HCT116 (cell line): ENCODE measurements at regions not wholly inside any gene's neighbourhood (a gene's known extent, or its start where the extent isn't known, plus 50 kb on each side); places are given as distances from the start of the nearest gene placed in this dataset.

Experiments used
- ATAC-seq: fragments of 200-7000 bp; cut with Tn5 transposase; 2 replicates; pipeline ENCODE4 v1.9.1; 2020; ENCODE audit warnings: mild to moderate bottlenecking, moderate library complexity
- BruUV-seq: library from RNA; stranded (reverse); fragments of 400-500 nt; replicated peaks from 2 replicates; lab custom pipeline; 2021; lab: Mats Ljungman, UMichigan
- CTCF ChIA-PET: fragments of 300-600 bp; sonication (Branson Sonifier 250); formaldehyde crosslinking; loops from one replicate; lab custom pipeline; 2021; ENCODE audit warnings: antibody characterized with exemption; lab: Charles Lee
- POLR2A ChIA-PET: fragments of 300-600, 350-600 bp; sonication (Branson Sonifier 250); formaldehyde crosslinking; loops from one replicate; lab custom pipeline; 2021; ENCODE audit warnings: antibody characterized with exemption; lab: Charles Lee
- RAD21 ChIA-PET, 2 experiments: fragments of 300-600 bp; sonication (Branson Sonifier 250); formaldehyde crosslinking; loops; one replicate each; lab custom pipeline; 2023; ENCODE audit warnings: low total read pairs in 2 of 2; ENCODE audit not compliant: uncharacterized antibody in 2 of 2, unreplicated experiment in 2 of 2, low non-redundant PET in 1 of 2; lab: Charles Lee
- DNase-seq: peaks from one replicate; pipeline ENCODE4 v3.0.0-alpha.2; 2010; ENCODE audit warnings: low read depth, low spot score
- H2AFZ ChIP-seq: fragments of 200-600 bp; shearing (Covaris generic), sonication (generic); 2 replicates; pipeline ENCODE4 v1.6.1; 2017; ENCODE audit warnings: low read depth, mixed run types, mixed read lengths, antibody characterized with exemption, low read length; ENCODE audit not compliant: poor library complexity, severe bottlenecking
- H3K27ac ChIP-seq: 2 replicates; pipeline ENCODE4 v1.5.1; 2012; ENCODE audit warnings: low read depth, low read length
- H3K27me3 ChIP-seq: fragments of 200-600 bp; sonication (generic); 2 replicates; pipeline ENCODE4 v1.6.1; 2016; ENCODE audit warnings: mixed run types, low read length, mixed read lengths; ENCODE audit not compliant: insufficient read depth
- H3K36me3 ChIP-seq, 2 experiments: fragments of 200-500 bp in 1 of 2; fragments of 200-600 bp in 1 of 2; sonication (Bioruptor generic) in 1 of 2; sonication (generic) in 1 of 2; 2 replicates each; pipeline versions ENCODE4 v1.5.1 to v1.6.1; 2014 to 2016; ENCODE audit warnings: low read length in 2 of 2, inconsistent platforms in 1 of 2, mixed read lengths in 1 of 2, mixed run types in 1 of 2; ENCODE audit not compliant: insufficient read depth in 2 of 2, control insufficient read depth in 1 of 2
- H3K4me1 ChIP-seq, 2 experiments: fragments of 200-600 bp in 1 of 2; sonication (generic) in 1 of 2; 2 replicates each; pipeline versions ENCODE4 v1.5.1 to v1.6.1; 2012 to 2017; ENCODE audit warnings: low read length in 2 of 2, inconsistent platforms in 1 of 2, mild to moderate bottlenecking in 1 of 2, mixed read lengths in 1 of 2, mixed run types in 1 of 2, moderate library complexity in 1 of 2; ENCODE audit not compliant: insufficient read depth in 2 of 2, control insufficient read depth in 1 of 2
- H3K4me2 ChIP-seq: fragments of 200-600 bp; sonication (generic); 2 replicates; pipeline ENCODE4 v1.6.1; 2017; ENCODE audit warnings: mixed run types, low read length, mixed read lengths
- H3K4me3 ChIP-seq, 2 experiments: fragments of 200-600 bp in 1 of 2; sonication (generic) in 1 of 2; replicated peaks in 1 of 2; 2 replicates each; pipeline ENCODE4 v1.5.1; 2011 to 2016; ENCODE audit warnings: low read length in 2 of 2, control low read depth in 1 of 2, low read depth in 1 of 2, mild to moderate bottlenecking in 1 of 2, mixed read lengths in 1 of 2, mixed run types in 1 of 2
- H3K79me2 ChIP-seq: fragments of 200-600 bp; sonication (generic); 2 replicates; pipeline ENCODE4 v1.6.1; 2017; ENCODE audit warnings: mild to moderate bottlenecking, mixed run types, low read length, moderate library complexity, mixed read lengths; ENCODE audit not compliant: insufficient read depth
- H3K9ac ChIP-seq: fragments of 200-600 bp; sonication (generic); 2 replicates; pipeline ENCODE4 v1.6.1; 2016; ENCODE audit warnings: low read length, mixed read lengths
- H3K9me2 ChIP-seq: fragments of 200-600 bp; sonication (generic), shearing (Covaris generic); 2 replicates; pipeline ENCODE4 v1.6.1; 2017; ENCODE audit warnings: mixed run types, mild to moderate bottlenecking, moderate library complexity; ENCODE audit not compliant: insufficient read depth
- H3K9me3 ChIP-seq, 2 experiments: fragments of 200-500 bp in 1 of 2; fragments of 200-600 bp in 1 of 2; sonication (Bioruptor generic) in 1 of 2; sonication (generic) in 1 of 2; 2 replicates each; pipeline ENCODE4 v1.6.1; 2014 to 2017; ENCODE audit warnings: low read length in 2 of 2, mixed read lengths in 2 of 2, inconsistent platforms in 1 of 2, low read depth in 1 of 2, mild to moderate bottlenecking in 1 of 2, mixed run types in 1 of 2, moderate library complexity in 1 of 2; ENCODE audit not compliant: control insufficient read depth in 1 of 2, insufficient read depth in 1 of 2
- H4K20me1 ChIP-seq: fragments of 200-600 bp; sonication (generic), shearing (Covaris generic); 2 replicates; pipeline ENCODE4 v1.6.1; 2017; ENCODE audit warnings: mixed run types, mild to moderate bottlenecking, moderate library complexity; ENCODE audit not compliant: insufficient read depth
- CBX3 ChIP-seq: IDR thresholded peaks from 2 replicates; pipeline ENCODE4 v1.6.1; 2012; ENCODE audit warnings: low read depth
- CEBPB ChIP-seq: IDR thresholded peaks from 2 replicates; pipeline ENCODE4 v1.6.1; 2012; ENCODE audit warnings: low read depth
- EGR1 ChIP-seq: IDR thresholded peaks from 2 replicates; pipeline ENCODE4 v1.6.1; 2012; ENCODE audit warnings: low read depth
- ELF1 ChIP-seq: IDR thresholded peaks from 2 replicates; pipeline ENCODE4 v1.6.1; 2012; ENCODE audit warnings: low read depth, borderline replicate concordance
- EZH2 ChIP-seq: fragments of 200-600 bp; sonication (generic); IDR thresholded peaks from 2 replicates; pipeline ENCODE4 v1.6.1; 2017; ENCODE audit warnings: antibody characterized with exemption, mixed run types
- EZH2phosphoT487 ChIP-seq: fragments of 200-600 bp; IDR thresholded peaks from 2 replicates; pipeline ENCODE4 v1.6.1; 2018; ENCODE audit warnings: antibody characterized with exemption, borderline replicate concordance
- JUND ChIP-seq: IDR thresholded peaks from 2 replicates; pipeline ENCODE4 v1.6.1; 2012
- POLR2A ChIP-seq: IDR thresholded peaks from 2 replicates; pipeline ENCODE4 v1.7.0; 2011; ENCODE audit warnings: borderline replicate concordance; ENCODE audit not compliant: insufficient read depth, insufficient read length; ENCODE audit errors: extremely low read depth
- SP1 ChIP-seq: IDR thresholded peaks from 2 replicates; pipeline ENCODE4 v1.6.1; 2012; ENCODE audit warnings: low read depth
- SRF ChIP-seq: IDR thresholded peaks from 2 replicates; pipeline ENCODE4 v1.6.1; 2012; ENCODE audit warnings: low read depth
- TCF7L2 ChIP-seq: IDR thresholded peaks from 2 replicates; pipeline ENCODE4 v1.7.0; 2011; ENCODE audit warnings: borderline replicate concordance, inconsistent platforms; ENCODE audit not compliant: insufficient read depth, insufficient read length; ENCODE audit errors: extremely low read depth
- YY1 ChIP-seq: IDR thresholded peaks from 2 replicates; pipeline ENCODE4 v1.6.1; 2011; ENCODE audit warnings: low read length, low read depth, moderate library complexity, mild to moderate bottlenecking; ENCODE audit not compliant: insufficient replicate concordance; ENCODE audit errors: extremely low read depth
- ZFX ChIP-seq: fragments of 450-650 bp; IDR thresholded peaks from 2 replicates; pipeline ENCODE4 v1.6.1; 2017
- ZNF274 ChIP-seq: fragments of 200-500 bp; sonication (Bioruptor generic); IDR thresholded peaks from 2 replicates; pipeline ENCODE4 v1.6.1; 2014; ENCODE audit warnings: mild to moderate bottlenecking, low read depth, low read length, inconsistent platforms
- intact Hi-C: fragments of 100-400 bp; cut with micrococcal nuclease; formaldehyde crosslinking; loops from 2 replicates; pipeline ENCODE4 v1.10.0; 2022
- TF ChIP-seq, protein P1 (sequence below): IDR thresholded peaks from 2 replicates; pipeline ENCODE4 v1.6.1; 2012
- TF ChIP-seq, protein P2 (sequence below): IDR thresholded peaks from 2 replicates; pipeline ENCODE4 v1.6.1; 2012; ENCODE audit warnings: low read depth
- TF ChIP-seq, protein P3 (sequence below): IDR thresholded peaks from 2 replicates; pipeline ENCODE4 v1.6.1; 2012

DNA sequence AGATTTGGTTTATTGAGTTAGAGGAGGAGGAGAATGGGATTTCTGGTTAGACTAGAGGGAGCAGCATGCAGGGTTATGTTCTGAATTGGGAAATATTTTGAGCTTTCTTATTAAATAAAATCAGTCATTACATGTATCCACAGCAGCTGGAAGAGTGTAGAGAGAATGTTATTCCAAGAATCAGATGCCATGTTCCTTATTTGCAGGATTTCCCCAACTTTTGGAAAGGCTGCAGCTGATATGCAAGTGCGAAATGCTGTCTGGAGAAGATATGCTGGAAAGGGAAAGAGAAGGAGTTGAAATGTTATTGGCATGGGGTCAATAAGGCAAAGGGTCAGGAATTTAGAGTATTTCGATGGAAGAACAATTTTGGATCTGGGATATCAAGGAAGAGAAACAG is 255.8 kb downstream of the MTX2 start:
- Histone ChIP-seq H3K4me3 (no peak overlapping the region), H3K4me2 (no peak overlapping the region), H3K79me2 (no peaks in the 10 kb centered on the region), H3K9me2 (no peaks in the 10 kb centered on the region), H2AFZ (no peak overlapping the region), H4K20me1 (no peaks in the 10 kb centered on the region), H3K36me3 (no peaks in the 10 kb centered on the region), H3K27ac (no peak overlapping the region), H3K9me3 (no peaks in the 10 kb centered on the region), H3K27me3 (no peaks in the 10 kb centered on the region), H3K4me1 (no peaks in the 10 kb centered on the region), H3K9ac (no peak overlapping the region)
- ChIA-PET CTCF (no interaction called here), RAD21 (no interaction called here), POLR2A (interaction anchor here (1.8 kb wide), 1 partner anchor 28 kb away, joined by 4 read pairs; no protein-coding TSS in a partner anchor)
- intact Hi-C loops: no loop called here
- ATAC-seq: no peak
- DNase-seq: no peak
- TF ChIP-seq CBX3 (no peak), TCF7L2 (no peak), SP1 (no peak), ZFX (no peak), EZH2 (no peak), EGR1 (no peak), SRF (no peak), ELF1 (no peak), EZH2phosphoT487 (no peak), CEBPB (no peak), YY1 (no peak), JUND (no peak), POLR2A (no peak), ZNF274 (no peak)
- TF ChIP-seq, protein P1, sequence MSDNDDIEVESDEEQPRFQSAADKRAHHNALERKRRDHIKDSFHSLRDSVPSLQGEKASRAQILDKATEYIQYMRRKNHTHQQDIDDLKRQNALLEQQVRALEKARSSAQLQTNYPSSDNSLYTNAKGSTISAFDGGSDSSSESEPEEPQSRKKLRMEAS: no peak
- TF ChIP-seq, protein P2, sequence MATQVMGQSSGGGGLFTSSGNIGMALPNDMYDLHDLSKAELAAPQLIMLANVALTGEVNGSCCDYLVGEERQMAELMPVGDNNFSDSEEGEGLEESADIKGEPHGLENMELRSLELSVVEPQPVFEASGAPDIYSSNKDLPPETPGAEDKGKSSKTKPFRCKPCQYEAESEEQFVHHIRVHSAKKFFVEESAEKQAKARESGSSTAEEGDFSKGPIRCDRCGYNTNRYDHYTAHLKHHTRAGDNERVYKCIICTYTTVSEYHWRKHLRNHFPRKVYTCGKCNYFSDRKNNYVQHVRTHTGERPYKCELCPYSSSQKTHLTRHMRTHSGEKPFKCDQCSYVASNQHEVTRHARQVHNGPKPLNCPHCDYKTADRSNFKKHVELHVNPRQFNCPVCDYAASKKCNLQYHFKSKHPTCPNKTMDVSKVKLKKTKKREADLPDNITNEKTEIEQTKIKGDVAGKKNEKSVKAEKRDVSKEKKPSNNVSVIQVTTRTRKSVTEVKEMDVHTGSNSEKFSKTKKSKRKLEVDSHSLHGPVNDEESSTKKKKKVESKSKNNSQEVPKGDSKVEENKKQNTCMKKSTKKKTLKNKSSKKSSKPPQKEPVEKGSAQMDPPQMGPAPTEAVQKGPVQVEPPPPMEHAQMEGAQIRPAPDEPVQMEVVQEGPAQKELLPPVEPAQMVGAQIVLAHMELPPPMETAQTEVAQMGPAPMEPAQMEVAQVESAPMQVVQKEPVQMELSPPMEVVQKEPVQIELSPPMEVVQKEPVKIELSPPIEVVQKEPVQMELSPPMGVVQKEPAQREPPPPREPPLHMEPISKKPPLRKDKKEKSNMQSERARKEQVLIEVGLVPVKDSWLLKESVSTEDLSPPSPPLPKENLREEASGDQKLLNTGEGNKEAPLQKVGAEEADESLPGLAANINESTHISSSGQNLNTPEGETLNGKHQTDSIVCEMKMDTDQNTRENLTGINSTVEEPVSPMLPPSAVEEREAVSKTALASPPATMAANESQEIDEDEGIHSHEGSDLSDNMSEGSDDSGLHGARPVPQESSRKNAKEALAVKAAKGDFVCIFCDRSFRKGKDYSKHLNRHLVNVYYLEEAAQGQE: no peak
- TF ChIP-seq, protein P3, sequence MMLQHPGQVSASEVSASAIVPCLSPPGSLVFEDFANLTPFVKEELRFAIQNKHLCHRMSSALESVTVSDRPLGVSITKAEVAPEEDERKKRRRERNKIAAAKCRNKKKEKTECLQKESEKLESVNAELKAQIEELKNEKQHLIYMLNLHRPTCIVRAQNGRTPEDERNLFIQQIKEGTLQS: no peak
- no TSS peak for BruUV-seq
